IMR-90 (cell line): ENCODE measurements at regions not wholly inside any gene's neighbourhood (a gene's known extent, or its start where the extent isn't known, plus 50 kb on each side); places are given as distances from the start of the nearest gene placed in this dataset.

Experiments
- ATAC-seq: fragments of 200-7000 bp; cut with Tn5 transposase; 2 replicates; pipeline ENCODE4 v1.9.1; 2020; ENCODE audit warnings: low read depth, mild to moderate bottlenecking, moderate library complexity
- BruUV-seq: library from RNA; stranded (reverse); fragments of 400-500 nt; replicated peaks from 2 replicates; lab custom pipeline; 2021; lab: Mats Ljungman, UMichigan
- CTCF ChIA-PET: fragments of 300-600 bp; formaldehyde crosslinking; extraction: SDS; loops from one replicate; lab custom pipeline; 2021; ENCODE audit warnings: antibody characterized with exemption; lab: Yijun Ruan, JAX
- POLR2A ChIA-PET: fragments of 300-600 bp; sonication (Branson Sonifier 250); formaldehyde crosslinking; loops from one replicate; lab custom pipeline; 2022; ENCODE audit warnings: antibody characterized with exemption; ENCODE audit not compliant: unreplicated experiment; lab: Charles Lee
- DNase-seq: peaks from one replicate; pipeline ENCODE4 v3.0.0; 2013
- H2AFZ ChIP-seq: replicated peaks from 2 replicates; pipeline ENCODE3; 2013; ENCODE audit warnings: low read length, mild to moderate bottlenecking; ENCODE audit not compliant: poor library complexity
- H2AK5ac ChIP-seq: 2 replicates; pipeline ENCODE4 v1.6.1; 2013; ENCODE audit warnings: low read depth, low read length, inconsistent platforms
- H2AK9ac ChIP-seq: replicated peaks from 2 replicates; pipeline ENCODE3; 2013; ENCODE audit warnings: mild to moderate bottlenecking, low read depth, low read length, moderate library complexity; ENCODE audit not compliant: poor library complexity
- H2BK120ac ChIP-seq: 2 replicates; pipeline ENCODE4 v1.6.1; 2013; ENCODE audit warnings: low read depth, low read length, inconsistent platforms
- H2BK15ac ChIP-seq: 3 replicates; pipeline ENCODE4 v1.6.1; 2013; ENCODE audit warnings: low read depth, low read length, inconsistent platforms
- H2BK20ac ChIP-seq: 2 replicates; pipeline ENCODE4 v1.6.1; 2013; ENCODE audit warnings: low read depth, mild to moderate bottlenecking, inconsistent platforms, low read length, moderate library complexity
- H2BK5ac ChIP-seq: 2 replicates; pipeline ENCODE4 v1.6.1; 2013; ENCODE audit warnings: mild to moderate bottlenecking, low read depth, low read length, inconsistent platforms; ENCODE audit not compliant: poor library complexity, severe bottlenecking
- H3K14ac ChIP-seq: replicated peaks from 2 replicates; pipeline ENCODE4 v1.6.1; 2013; ENCODE audit warnings: low read depth, low read length, inconsistent platforms
- H3K18ac ChIP-seq: 2 replicates; pipeline ENCODE4 v1.6.1; 2013; ENCODE audit warnings: low read depth, low read length, control low read depth
- H3K23ac ChIP-seq: 2 replicates; pipeline ENCODE4 v1.6.1; 2013; ENCODE audit warnings: low read depth, low read length, inconsistent platforms
- H3K27ac ChIP-seq: 2 replicates; pipeline ENCODE4 v1.5.1; 2013; ENCODE audit warnings: mild to moderate bottlenecking, control low read depth, low read length; ENCODE audit not compliant: insufficient read depth
- H3K27me3 ChIP-seq: 2 replicates; pipeline ENCODE4 v1.6.1; 2013; ENCODE audit warnings: low read length; ENCODE audit not compliant: control insufficient read depth, insufficient read depth
- H3K36me3 ChIP-seq: 2 replicates; pipeline ENCODE4 v1.6.1; 2013; ENCODE audit warnings: low read length, mixed read lengths; ENCODE audit not compliant: control insufficient read depth, insufficient read depth
- H3K4ac ChIP-seq: 2 replicates; pipeline ENCODE4 v1.6.1; 2013; ENCODE audit warnings: low read depth, low read length, inconsistent platforms
- H3K4me1 ChIP-seq: 2 replicates; pipeline ENCODE4 v1.6.1; 2013; ENCODE audit warnings: low read length, mixed read lengths; ENCODE audit not compliant: control insufficient read depth, insufficient read depth
- H3K4me2 ChIP-seq: 2 replicates; pipeline ENCODE4 v1.6.1; 2013; ENCODE audit warnings: low read depth, mild to moderate bottlenecking, control low read depth, low read length, moderate library complexity
- H3K4me3 ChIP-seq: 2 replicates; pipeline ENCODE4 v1.5.1; 2013; ENCODE audit warnings: low read depth, mild to moderate bottlenecking, control low read depth, low read length, moderate library complexity; ENCODE audit not compliant: insufficient read depth
- H3K56ac ChIP-seq: 2 replicates; pipeline ENCODE4 v1.6.1; 2013; ENCODE audit warnings: low read length, inconsistent platforms; ENCODE audit not compliant: insufficient read depth; ENCODE audit errors: extremely low read depth
- H3K79me1 ChIP-seq, 2 experiments: 2 replicates each; pipeline ENCODE4 v1.6.1; 2013; ENCODE audit warnings: low read length in 2 of 2, inconsistent platforms in 1 of 2, low read depth in 1 of 2
- H3K9ac ChIP-seq: 2 replicates; pipeline ENCODE4 v1.6.1; 2013; ENCODE audit warnings: low read depth, low read length, control low read depth
- H3K9me1 ChIP-seq: 2 replicates; pipeline ENCODE4 v1.6.1; 2013; ENCODE audit warnings: low read length, inconsistent platforms; ENCODE audit not compliant: insufficient read depth
- H3K9me3 ChIP-seq: 2 replicates; pipeline ENCODE4 v1.6.1; 2013; ENCODE audit warnings: low read length; ENCODE audit not compliant: control insufficient read depth, insufficient read depth
- H4K20me1 ChIP-seq: 2 replicates; pipeline ENCODE4 v1.6.1; 2013; ENCODE audit warnings: low read length, inconsistent platforms; ENCODE audit not compliant: insufficient read depth
- H4K5ac ChIP-seq: 2 replicates; pipeline ENCODE4 v1.6.1; 2013; ENCODE audit warnings: mild to moderate bottlenecking, low read depth, low read length, control low read depth
- H4K8ac ChIP-seq, 2 experiments: 2 replicates each; pipeline ENCODE4 v1.6.1; 2013; ENCODE audit warnings: low read depth in 2 of 2, low read length in 2 of 2, control low read depth in 1 of 2, inconsistent platforms in 1 of 2
- H4K91ac ChIP-seq: 2 replicates; pipeline ENCODE4 v1.6.1; 2013; ENCODE audit warnings: low read depth, low read length, inconsistent platforms; ENCODE audit not compliant: insufficient read depth
- BHLHE40 ChIP-seq: fragments of 150-350 bp; IDR thresholded peaks from 2 replicates; pipeline ENCODE4 v1.6.1; 2016; ENCODE audit warnings: mild to moderate bottlenecking, low read depth, low read length
- CEBPB ChIP-seq: IDR thresholded peaks from 2 replicates; pipeline ENCODE4 v1.6.1; 2012; ENCODE audit warnings: low read depth, low read length, improper control_type of control experiment
- CHD1 ChIP-seq: IDR thresholded peaks from 2 replicates; pipeline ENCODE4 v1.6.1; 2012; ENCODE audit warnings: low read depth, low read length, improper control_type of control experiment
- CTCF ChIP-seq: conservative IDR thresholded peaks from 2 replicates; pipeline ENCODE4 v1.5.1; 2012; ENCODE audit warnings: mild to moderate bottlenecking, low read depth, low read length, improper control_type of control experiment
- ELK1 ChIP-seq: fragments of 150-350 bp; IDR thresholded peaks from 2 replicates; pipeline ENCODE4 v1.6.1; 2016; ENCODE audit warnings: low read depth, mild to moderate bottlenecking, low read length, moderate library complexity, borderline replicate concordance
- FOS ChIP-seq: fragments of 150-350 bp; IDR thresholded peaks from 2 replicates; pipeline ENCODE4 v1.6.1; 2016; ENCODE audit warnings: low read depth, low read length
- MAFK ChIP-seq: IDR thresholded peaks from 2 replicates; pipeline ENCODE4 v1.6.1; 2012; ENCODE audit warnings: low read depth, low read length, improper control_type of control experiment
- MAZ ChIP-seq: IDR thresholded peaks from 2 replicates; pipeline ENCODE4 v1.6.1; 2012; ENCODE audit warnings: low read depth, mild to moderate bottlenecking, low read length, improper control_type of control experiment, moderate library complexity, borderline replicate concordance
- MXI1 ChIP-seq: IDR thresholded peaks from 2 replicates; pipeline ENCODE4 v1.6.1; 2012; ENCODE audit warnings: low read depth, mild to moderate bottlenecking, low read length, moderate library complexity, borderline replicate concordance
- NFE2L2 ChIP-seq: fragments of 150-350 bp; IDR thresholded peaks from 2 replicates; pipeline ENCODE4 v1.6.1; 2016; ENCODE audit warnings: low read depth, mild to moderate bottlenecking, low read length
- POLR2A ChIP-seq: IDR thresholded peaks from 2 replicates; pipeline ENCODE4 v1.6.1; 2012; ENCODE audit warnings: mild to moderate bottlenecking, low read depth, low read length
- RAD21 ChIP-seq: IDR thresholded peaks from 2 replicates; pipeline ENCODE4 v1.6.1; 2012; ENCODE audit warnings: low read length, improper control_type of control experiment
- RCOR1 ChIP-seq: IDR thresholded peaks from 2 replicates; pipeline ENCODE4 v1.6.1; 2012; ENCODE audit warnings: mild to moderate bottlenecking, low read length, improper control_type of control experiment; ENCODE audit not compliant: insufficient replicate concordance
- RFX5 ChIP-seq: IDR thresholded peaks from 2 replicates; pipeline ENCODE4 v1.8.0; 2012; ENCODE audit warnings: low read depth, mild to moderate bottlenecking, low read length, moderate library complexity
- SMC3 ChIP-seq: fragments of 150-350 bp; IDR thresholded peaks from 2 replicates; pipeline ENCODE4 v1.6.1; 2016; ENCODE audit warnings: low read depth, mild to moderate bottlenecking, antibody characterized with exemption, low read length, moderate library complexity
- WGBS, 2 experiments: methylation state at CpG; one replicate each; pipeline versions ENCODE4 v1.1.5 to v1.1.7; 2013; ENCODE audit warnings: missing lambda C conversion rate in 2 of 2; ENCODE audit not compliant: insufficient read length in 1 of 2; ENCODE audit errors: extremely low coverage in 2 of 2; 5-methylcytosine and 5-hydroxymethylcytosine counted together
- dilution Hi-C: fragments of 300-500 bp; cut with HindIII; formaldehyde crosslinking; loops from one replicate; pipeline ENCODE4 v1.14.3; 2018; ENCODE audit warnings: low sequenced_read_pairs; ENCODE audit not compliant: unreplicated experiment
- in situ Hi-C: fragments of 300-500 bp; cut with MboI; formaldehyde crosslinking; loops from 3 replicates; pipeline ENCODE4 v1.14.3; 2019; ENCODE audit warnings: low sequenced_read_pairs, inconsistent platforms, mixed read lengths
- intact Hi-C: fragments of 100-400 bp; cut with micrococcal nuclease; formaldehyde crosslinking; loops from 2 replicates; pipeline ENCODE4 v1.10.0; 2022
- TF ChIP-seq, protein P1 (sequence below): fragments of 150-350 bp; IDR thresholded peaks from 2 replicates; pipeline ENCODE4 v1.6.1; 2017; ENCODE audit warnings: mild to moderate bottlenecking, antibody characterized with exemption, low read length, low read depth

- in situ Hi-C loops, result no loop called here
These were observed 194.7 kb downstream of the CPEB2 start for GRCh38 chr4:15197005-15197404.

More at GRCh38 chr4:15197005-15197404, 194.7 kb downstream of the CPEB2 start:
- ChIA-PET CTCF (interaction anchor here (0.6 to 1.3 kb wide), 3 partner anchors 11 to 170 kb away, joined by 3 to 4 read pairs (median 3); no protein-coding TSS in a partner anchor), POLR2A (no interaction called here)
- no peak overlapping the region for H4K91ac ChIP-seq
- DNase-seq (peak; percentile 28), ATAC-seq (peak; percentile 77)
- intact Hi-C loops (no loop called here), dilution Hi-C loops (no loop called here)
- H3K4me2 ChIP-seq, result no peak overlapping the region
- no peak overlapping the region for H2BK15ac ChIP-seq
- H4K20me1 ChIP-seq, result no peaks in the 10 kb centered on the region
- no peak overlapping the region for H2AFZ ChIP-seq
- no peak overlapping the region for H2BK20ac ChIP-seq
- H3K23ac ChIP-seq, result no peak overlapping the region
- no peak overlapping the region for H2AK5ac ChIP-seq
- peaks cover 8% of the 10 kb centered on the region for H3K27me3 ChIP-seq
- no peaks in the 10 kb centered on the region for H3K9me1 ChIP-seq
- no peaks in the 10 kb centered on the region for H3K36me3 ChIP-seq
- no peaks in the 10 kb centered on the region for H3K9me3 ChIP-seq
- H3K18ac ChIP-seq, result no peak overlapping the region
- no peak overlapping the region for H2AK9ac ChIP-seq
- H3K14ac ChIP-seq, result no peak overlapping the region
- no peak overlapping the region for H4K5ac ChIP-seq
- no peak overlapping the region for H3K4me3 ChIP-seq
- no peak overlapping the region for H3K9ac ChIP-seq
- peaks cover 2% of the 10 kb centered on the region; the same call in 1 of the 2 replicates for H3K4me1 ChIP-seq
- H3K4ac ChIP-seq, result no peak overlapping the region
- H4K8ac ChIP-seq, result no peak overlapping the region
- H3K56ac ChIP-seq, result no peak overlapping the region
- H2BK5ac ChIP-seq, result no peak overlapping the region
- no peak overlapping the region for H2BK120ac ChIP-seq
- no peak for TF ChIP-seq MAFK
- TF ChIP-seq NFE2L2, result no peak
- TF ChIP-seq CTCF, result peak; percentile 28
- no peak for TF ChIP-seq MAZ
- no peak for TF ChIP-seq MXI1
- TF ChIP-seq CHD1, result no peak
- TF ChIP-seq SMC3, result peak; percentile 25; the same call in 1 of the 2 replicates
- TF ChIP-seq POLR2A, result no peak
- no peak for TF ChIP-seq CEBPB
- TF ChIP-seq FOS, result no peak
- no peak for TF ChIP-seq ELK1
- TF ChIP-seq RCOR1, result no peak
- TF ChIP-seq, protein P1, sequence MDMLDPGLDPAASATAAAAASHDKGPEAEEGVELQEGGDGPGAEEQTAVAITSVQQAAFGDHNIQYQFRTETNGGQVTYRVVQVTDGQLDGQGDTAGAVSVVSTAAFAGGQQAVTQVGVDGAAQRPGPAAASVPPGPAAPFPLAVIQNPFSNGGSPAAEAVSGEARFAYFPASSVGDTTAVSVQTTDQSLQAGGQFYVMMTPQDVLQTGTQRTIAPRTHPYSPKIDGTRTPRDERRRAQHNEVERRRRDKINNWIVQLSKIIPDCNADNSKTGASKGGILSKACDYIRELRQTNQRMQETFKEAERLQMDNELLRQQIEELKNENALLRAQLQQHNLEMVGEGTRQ, result no peak
- peak; percentile 36 for TF ChIP-seq RAD21
- TF ChIP-seq BHLHE40, result no peak
- TF ChIP-seq RFX5, result no peak
- no TSS peak for BruUV-seq
- no peak overlapping the region for H3K27ac ChIP-seq
- H3K79me1 ChIP-seq, result no peaks in the 10 kb centered on the region
- no CpG with 5 or more reads among the region's 4 CpGs for WGBS, 2 experiments
